ENCODE measurements at regions not wholly inside any gene's neighbourhood (a gene's known extent, or its start where the extent isn't known, plus 50 kb on each side); places are given as distances from the start of the nearest gene placed in this dataset.
"Not testable (repeated sequence)": the region's sequence is repeated elsewhere in the genome, so short reads cannot be mapped to it uniquely, and the experiment has no call there.

DNA sequence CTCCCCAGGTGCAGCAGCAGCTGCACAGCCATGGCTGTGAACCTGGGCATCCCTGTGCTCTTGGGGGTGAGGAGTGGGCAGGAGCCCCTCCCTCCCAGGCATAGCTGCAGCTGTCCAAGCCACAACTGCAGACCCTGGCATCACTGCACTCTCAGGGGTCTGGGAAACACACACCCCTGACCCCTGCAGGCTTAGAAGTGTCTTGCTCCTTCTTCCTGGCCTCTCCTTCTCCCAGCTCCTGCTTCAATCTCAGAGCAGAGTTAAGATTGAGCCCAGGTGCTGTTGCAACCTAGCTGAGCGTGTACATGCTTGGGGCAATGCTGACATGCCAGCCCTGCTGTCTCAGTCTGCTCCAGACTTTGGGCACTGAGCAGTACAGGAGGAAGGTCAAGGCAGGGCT is 833.6 kb downstream of the FLRT2 start:
- no peak for DNase-seq (ENCODE audit: low spot score)

DNA sequence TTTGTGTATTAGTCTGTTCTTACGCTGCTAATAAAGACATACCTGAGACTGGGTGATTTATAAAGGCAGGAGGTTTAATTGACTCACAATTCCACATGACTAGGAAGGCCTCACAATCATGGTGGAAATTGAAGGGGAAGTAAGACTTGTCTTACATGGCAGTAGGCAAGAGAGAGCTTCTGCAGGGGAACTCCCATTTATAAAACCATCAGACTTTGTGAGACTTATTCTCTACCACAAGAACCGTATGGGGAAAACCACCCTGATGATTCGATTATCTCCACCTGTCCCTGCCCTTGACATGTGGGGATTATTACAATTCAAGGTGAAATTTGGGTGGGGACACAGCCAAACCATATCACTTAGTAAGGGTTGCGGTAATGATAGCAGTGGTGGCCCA is 833.1 kb downstream of the FLRT2 start:
- no peak for DNase-seq (ENCODE audit: low spot score)

DNA sequence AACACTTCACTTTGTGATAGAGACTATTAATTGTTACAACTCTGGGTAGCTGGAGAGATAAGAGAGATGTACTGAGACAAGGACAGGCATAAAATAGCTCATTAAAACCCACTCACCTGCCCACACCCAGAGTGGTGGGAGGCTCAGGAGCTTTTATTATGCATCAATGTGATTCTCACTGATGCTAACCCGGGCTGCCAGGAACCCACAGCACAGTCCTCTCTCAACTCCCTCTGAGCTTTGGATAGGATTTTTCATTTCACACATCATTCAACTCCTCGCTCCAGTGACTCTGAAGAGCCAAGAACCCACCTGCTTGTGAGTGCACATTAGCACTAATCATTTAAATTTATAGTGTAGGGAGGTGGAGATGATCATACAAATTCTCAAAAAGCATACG is 827.9 kb downstream of the FLRT2 start:
- no peak for DNase-seq (ENCODE audit: low spot score)

DNA sequence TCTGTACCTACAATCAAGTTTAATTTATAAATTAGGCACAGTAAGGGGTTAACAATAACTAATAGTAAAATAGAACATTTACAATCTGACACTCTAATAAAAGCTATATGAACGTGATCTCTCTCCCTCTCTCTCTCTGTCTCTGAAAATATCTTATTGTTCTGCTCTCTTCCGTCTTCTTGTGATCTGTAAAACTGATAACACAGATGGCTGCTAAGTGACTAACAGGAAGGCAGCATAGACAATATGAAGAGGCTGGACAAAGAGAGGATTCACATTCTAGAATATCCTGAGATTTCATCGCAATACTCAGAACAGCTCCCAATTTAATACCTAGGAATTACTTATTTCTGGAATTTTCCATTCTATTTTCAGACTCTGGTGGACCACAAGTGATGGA is 827.2 kb downstream of the FLRT2 start:
- no peak for DNase-seq (ENCODE audit: low spot score)

DNA sequence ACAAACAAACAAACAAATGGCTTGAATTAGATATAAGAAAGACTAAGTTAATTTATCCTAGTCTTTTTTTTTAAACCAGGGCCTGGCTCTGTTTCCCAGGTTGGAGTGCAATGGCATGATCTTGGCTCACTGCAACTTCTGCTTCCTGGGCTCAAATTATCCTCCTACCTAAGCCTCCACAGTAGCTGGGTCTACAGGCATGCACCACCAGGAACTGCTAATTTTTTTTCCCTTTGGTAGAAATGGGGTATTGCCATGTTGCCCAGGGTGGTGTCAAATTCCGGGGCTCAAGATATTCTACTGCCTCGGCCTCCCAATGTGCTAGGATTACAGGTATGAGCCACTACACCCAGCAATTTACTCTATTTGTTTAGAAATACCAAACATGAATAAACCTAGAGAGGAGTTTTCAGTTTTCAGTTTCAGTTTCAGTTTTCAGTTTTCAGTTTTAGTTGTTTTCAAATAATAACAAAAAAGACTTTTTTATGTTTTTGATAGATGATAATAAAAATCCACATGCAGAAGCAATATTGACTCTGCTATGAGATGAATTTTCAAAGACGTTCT is 817.0 kb downstream of the FLRT2 start:
- DNase-seq (ENCODE audit: low spot score), result no peak

DNA sequence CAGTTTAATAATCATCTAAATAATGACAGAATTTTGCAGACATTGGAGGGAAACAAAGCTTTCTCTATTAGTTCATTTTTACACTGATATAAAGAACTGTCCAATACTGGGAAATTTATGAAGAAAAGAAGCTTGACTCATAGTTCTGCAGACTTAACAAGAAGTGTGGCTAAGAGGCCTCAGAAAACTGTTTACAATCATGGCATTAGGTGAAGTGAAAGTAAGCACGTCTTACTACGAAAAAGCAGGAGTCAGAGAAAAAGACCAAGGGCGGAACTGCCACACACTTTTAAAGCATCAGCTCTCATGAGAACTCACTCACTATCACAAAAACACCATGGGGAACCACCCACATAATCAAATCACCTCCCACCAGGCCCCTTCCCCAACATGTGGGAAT is 804.4 kb downstream of the FLRT2 start:
- DNase-seq (ENCODE audit: low spot score), result no peak

DNA sequence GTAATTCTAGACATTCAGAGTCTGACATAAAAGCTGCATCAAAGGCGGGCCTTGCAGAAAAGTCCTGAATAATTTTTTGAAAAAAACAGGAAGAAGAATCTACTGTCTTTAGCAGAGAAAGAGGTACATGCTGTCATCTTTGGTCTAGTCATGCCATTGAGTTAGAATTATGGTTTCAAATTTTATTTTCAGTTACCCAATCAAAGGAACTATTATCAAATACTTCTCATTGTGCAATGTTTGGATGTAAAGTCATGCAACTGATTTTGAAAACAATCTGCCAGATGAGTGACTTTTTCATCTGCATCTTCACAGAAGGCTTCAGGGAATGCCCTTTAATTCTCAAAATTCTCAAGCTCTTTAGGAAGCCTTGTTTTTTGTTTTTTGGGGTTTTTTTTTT is 803.5 kb downstream of the FLRT2 start:
- DNase-seq (ENCODE audit: low spot score), result no peak

DNA sequence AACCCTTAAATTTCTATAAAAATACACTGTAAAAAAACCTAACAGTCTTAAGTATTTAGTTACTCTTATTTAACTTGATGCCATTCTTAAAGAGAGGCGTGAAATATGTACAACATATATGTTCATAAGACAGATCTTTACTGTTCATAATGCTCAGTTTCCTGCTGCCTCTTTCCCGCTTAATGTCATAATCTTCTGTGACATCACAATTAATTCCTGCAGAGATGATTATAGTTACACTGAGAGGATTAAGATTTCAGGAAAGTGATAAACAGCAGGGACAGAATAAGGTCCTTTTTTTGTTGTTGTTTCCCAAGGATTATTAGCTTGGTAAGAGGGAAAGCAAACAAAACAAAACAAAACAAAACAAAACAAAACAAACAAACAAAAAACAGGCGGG is 801.4 kb downstream of the FLRT2 start:
- no peak for DNase-seq (ENCODE audit: low spot score)

DNA sequence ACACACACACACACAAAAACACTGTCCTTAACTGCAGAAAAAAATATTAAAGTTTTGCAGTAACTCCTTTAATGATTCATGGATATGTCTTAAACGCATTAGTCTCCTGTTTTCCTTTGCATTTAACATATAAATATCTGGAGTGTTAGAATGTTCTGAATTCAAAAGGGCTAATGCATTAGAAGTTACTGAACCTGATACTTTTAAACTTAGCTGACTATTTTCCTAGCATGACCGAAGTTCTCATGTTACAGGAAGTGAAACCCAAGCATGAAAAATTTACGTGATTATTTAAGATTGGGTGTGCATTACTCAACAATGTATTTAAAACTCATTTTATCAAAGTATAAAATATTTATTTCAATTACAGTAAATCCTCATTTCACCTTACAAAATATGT is 791.2 kb downstream of the FLRT2 start:
- no peak for DNase-seq (ENCODE audit: low spot score)

DNA sequence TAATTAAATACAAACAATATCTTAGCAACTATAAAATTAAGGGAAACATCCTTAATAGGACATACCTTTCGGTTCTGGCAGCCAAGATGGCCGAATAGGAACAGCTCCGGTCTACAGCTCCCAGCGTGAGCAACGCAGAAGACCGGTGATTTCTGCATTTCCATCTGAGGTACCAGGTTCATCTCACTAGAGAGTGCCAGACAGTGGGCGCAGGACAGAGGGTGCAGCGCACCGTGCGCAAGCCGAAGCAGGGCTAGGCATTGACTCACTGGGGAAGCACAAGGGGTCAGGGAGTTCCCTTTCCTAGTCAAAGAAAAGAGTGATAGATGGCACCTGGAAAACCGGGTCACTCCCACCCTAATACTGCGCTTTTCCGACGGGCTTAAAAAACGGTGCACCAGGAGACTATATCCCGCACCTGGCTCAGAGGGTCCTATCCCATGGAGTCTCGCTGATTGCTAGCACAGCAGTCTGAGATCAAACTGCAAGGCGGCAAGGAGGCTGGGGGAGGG is 782.3 kb downstream of the FLRT2 start:
- not testable (repeated sequence) for DNase-seq (ENCODE audit: low spot score)

DNA sequence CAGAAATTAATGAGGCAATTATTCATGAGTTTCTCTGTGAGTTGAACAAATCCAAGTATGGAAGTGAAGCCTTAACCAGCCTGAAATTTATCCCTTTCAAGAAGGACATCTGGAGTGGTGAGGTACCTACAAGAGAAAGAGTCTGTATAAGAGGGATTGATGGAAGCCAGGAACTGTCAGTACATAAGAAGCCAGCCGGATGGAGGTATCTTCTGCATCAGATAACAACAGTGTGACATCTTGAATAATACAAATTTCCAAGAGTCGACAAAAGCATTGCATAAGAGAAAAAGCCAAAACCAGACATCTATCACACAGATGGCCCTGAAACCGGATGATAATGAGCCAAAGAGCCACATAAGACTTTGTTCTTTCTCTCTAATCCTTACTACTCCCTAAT is 781.2 kb downstream of the FLRT2 start:
- no peak for DNase-seq (ENCODE audit: low spot score)

DNA sequence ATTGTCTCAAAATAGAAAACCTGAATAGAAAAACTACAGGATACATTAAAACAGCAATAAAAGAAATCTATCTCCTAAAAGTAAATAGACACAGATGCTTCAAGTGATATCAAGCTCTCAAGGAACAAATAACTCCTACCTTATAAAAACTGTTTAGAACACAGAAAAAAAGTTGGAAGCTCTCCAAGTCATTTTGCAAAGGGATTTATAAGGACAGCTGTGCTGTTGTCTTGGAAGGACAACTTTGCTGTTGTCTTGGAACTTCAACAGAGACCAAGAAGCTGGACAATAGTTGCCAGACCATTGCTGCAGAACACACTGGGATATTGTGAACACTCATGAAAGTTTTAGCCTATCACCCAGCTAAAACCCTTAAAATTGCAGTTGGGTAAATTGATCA is 780.7 kb downstream of the FLRT2 start:
- DNase-seq (ENCODE audit: low spot score), result no peak

DNA sequence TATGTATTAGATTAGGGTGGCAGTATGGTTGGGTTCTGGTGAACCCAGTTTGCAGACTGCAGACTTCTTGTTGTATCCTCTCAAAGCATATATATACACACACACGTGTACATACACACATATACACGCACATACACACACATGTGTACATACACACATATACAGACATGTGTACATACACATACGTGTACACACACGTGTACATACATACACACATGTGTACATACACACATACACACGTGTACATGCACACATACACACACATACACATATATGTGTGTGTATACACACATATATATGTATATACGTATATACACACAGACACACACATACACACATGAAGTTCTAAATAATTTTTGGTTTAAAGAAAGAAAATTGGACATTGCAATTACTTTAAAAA is 780.2 kb downstream of the FLRT2 start:
- DNase-seq (ENCODE audit: low spot score), result no peak

DNA sequence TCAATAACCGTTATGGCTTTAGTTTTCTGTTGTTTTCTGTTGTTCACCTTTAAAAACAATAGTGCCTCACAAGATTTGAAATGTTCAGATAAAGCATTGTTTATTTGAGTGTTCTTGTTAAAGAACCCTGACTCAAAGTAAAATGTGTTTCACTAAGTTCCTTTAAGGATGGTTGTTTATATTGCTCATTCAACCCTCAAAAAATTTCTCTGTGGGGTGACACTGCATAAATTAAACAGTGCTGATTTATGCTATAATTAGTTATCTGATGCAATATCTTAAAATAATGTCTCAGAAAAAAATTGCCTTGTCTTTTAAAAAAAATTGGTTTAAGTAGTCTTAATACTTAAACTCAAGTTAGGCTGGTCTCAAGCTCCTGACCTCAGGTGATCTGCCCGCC is 775.1 kb downstream of the FLRT2 start:
- DNase-seq (ENCODE audit: low spot score), result no peak

DNA sequence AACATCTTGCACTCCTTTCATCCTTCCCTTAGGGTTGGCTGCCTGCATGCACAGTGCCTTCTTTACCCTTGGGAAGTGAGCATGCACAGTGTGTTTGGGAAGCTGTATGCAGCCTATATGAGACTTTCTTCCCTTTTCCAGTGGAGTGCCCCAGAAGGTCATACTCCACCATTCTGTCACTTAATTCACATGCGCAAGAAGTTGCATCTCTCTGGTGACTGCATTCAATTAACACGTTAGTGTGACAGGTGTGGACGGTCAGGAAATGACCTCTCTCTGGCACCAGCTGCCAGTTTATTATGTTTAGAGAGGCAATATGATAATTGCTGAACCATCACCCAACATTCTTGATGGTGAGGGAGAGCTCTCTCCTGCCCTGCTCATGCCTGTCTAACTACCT is 770.0 kb downstream of the FLRT2 start:
- no peak for DNase-seq (ENCODE audit: low spot score)

DNA sequence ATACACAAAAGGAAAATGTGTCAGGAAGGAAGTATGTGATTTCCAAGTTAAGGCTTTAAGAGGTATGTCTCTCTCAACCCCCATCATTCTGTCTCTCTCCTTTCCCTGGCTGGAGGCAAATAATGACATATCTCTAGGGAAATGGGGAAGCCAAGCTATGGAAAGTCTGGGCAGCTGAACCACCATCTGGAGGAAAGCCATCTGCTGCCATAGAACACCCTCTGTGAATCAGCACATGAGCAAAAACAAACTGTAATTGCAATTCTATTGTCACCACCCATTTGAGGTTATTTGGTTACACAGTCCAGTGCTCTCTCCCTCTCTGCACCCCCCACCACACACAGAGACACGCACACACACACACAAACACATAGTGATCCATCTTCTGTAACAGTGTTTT is 766.2 kb downstream of the FLRT2 start:
- DNase-seq (ENCODE audit: low spot score), result peak; percentile 33

DNA sequence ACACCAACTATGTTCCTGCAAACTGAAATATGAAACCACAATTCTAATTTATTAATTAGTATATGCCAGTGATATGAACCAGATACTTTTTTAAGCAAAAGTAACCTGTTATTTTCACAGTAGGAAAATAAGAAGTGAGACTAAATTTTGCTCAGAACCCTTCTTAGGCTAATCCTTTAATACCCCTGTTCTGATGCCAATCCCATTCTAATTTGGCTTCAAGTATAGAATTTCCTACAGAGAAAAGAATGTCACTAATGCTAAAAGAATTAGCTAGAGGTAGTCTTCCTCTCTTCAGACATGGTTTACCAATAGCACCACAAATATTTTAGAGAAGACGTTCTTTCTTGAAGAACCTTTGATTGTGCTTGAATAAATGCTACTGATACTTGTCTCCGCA is 758.4 kb downstream of the FLRT2 start:
- no peak for DNase-seq (ENCODE audit: low spot score)

DNA sequence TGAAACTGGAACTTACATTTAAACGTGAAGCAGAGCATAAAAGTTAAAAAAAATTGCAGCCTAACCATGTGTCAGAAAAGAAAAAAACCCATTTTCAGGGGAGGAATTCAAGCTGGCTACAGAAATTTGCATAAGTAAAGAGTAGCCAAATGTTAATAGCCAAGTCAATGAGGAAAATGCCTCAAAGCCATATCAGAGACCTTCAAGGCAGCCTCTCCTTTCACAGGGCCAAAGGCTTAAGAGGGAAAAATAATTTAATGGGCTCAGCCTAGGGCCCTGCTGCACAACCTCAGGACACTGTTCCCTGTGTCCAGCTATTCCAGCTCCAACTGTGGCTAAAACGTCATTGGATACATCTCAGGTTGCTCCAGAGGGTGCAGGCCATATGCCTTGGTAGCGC is 749.5 kb downstream of the FLRT2 start:
- no peak for DNase-seq (ENCODE audit: low spot score)

DNA sequence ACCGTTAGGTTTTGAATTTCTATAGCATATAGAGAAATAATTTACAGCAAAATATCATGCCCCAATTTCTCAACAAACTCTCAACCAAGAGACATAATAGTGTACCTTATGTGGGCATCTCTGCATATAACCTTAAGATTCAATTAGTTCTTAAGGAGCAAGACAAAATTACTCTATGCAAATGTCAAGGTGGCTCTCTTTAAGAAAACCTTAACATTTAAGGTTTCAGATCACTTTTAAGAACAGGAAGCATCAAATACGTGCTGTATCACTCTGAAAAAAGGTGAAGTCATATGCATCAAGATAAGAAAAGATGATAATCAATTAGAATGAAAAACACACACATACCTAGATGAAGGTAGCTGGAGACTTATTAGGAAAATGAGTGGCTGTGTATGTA is 728.0 kb downstream of the FLRT2 start:
- no peak for DNase-seq (ENCODE audit: low spot score)

DNA sequence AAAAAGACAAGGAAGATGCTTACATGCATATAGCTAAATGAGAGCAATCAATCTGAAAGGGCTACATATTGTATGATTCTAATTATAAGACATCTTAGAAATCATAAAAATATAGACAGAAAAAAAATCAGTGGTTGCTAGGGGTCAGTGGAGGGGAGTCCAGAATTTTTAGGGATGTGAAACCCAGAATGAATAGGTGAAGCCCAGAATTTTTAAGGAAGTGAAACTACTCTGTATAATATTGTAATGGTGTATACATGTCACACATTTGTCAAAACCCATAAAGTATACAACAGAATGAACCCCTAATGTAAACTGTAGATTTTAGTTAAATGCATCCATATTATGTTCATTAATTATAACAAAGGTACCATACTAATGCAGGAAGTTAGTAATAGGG is 713.2 kb downstream of the FLRT2 start:
- no peak for DNase-seq (ENCODE audit: low spot score)

DNA sequence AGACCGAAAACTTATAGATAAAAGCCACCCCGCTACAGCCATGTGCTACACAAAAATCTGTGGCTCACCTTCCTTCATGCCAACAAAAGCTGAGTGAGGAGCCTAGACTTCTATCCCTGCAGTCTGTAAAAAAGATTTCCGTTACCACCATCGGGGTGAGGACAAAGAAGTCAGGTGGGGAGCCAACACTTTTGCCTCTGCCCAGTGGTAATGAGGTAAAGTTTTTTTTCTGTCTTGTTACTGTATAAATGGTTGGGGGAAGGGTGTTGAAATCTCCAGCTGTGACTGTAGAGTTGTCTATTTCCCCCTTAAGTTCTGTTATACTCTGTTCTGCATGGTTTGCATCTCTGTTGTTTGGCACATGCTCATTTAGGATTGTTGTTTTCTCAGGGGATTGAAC is 707.8 kb downstream of the FLRT2 start:
- DNase-seq (ENCODE audit: low spot score), result no peak

DNA sequence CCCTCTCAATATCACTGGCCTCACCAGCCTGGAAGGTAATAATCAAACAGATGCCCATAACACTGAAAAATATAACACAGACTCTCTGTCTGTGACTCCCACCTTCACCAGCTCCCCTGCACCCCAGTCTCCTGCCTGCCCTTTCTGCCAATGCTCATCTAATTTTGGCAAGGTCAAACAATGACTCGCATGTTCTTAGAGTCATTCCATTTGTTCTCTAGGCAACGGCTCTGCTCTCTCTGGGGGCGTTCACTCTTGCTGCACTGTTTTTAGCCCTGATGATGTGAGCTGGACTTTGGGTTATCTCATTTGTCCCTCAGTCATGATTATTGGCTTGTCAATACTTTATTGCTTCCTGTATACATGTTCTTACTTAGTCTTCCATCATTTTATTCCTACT is 691.8 kb downstream of the FLRT2 start:
- DNase-seq (ENCODE audit: low spot score), result no peak

DNA sequence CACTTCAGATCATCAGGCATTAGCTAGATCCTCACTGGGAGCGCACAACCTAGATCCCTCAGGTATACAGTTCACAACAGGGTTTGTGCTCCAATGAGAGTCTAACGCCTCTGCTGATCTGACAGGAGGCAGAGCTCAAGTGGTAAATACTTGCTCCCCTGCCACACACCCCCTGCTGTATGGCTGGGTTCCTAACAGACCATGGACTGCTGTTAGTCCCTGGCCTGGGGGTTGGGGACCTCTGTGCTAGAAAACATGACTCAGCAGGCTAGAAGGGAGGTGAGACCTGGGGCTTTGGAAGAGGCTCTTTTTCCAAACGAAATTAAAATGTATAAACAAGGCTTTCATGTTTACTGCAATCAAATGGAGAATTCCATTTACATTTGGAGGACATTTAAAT is 691.1 kb downstream of the FLRT2 start:
- no peak for DNase-seq (ENCODE audit: low spot score)

DNA sequence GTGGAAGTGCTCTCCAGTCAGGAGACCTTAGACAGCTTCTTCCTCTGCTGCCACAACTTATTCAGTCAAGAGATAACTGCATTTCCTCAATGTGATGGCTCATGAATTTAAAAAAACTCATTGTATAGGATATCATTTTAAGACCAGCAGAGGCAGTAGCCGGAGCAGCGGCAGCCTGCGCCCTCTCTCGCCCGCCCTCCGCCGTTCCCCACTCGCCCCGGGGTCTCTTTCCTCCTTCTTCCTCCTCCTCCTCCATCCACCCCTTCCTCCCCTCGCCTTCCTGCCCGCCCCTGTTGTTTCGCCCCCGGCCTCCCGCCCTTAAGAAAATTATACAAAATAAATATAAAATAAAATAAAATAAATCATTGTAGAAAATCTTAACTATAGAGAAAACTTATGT is 687.6 kb downstream of the FLRT2 start:
- DNase-seq (ENCODE audit: low spot score), result no peak

DNA sequence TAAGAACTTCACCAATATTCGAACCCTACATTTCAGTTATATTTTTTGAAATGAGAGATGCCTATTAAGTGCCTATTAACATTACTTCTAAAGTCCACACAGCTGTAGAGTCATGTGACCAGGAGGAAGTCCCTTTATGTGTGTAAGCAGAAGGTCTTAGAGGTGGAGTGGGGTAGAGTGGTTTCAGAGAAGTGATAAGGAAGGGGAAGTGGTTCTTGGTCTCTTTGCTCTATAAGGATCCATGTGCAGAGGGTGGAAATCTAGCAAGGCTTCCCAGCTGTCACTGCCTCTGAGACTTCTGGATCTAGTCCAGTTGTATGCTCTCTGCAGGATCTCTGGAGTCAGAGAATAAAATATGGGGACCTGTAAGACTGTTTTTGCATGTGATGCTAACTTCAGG is 673.9 kb downstream of the FLRT2 start:
- no peak for DNase-seq (ENCODE audit: low spot score)

Data from Ammon's horn (tissue), 1 donor.